ENCODE measurements at regions not wholly inside any gene's neighbourhood (a gene's known extent, or its start where the extent isn't known, plus 50 kb on each side); places are given as distances from the start of the nearest gene placed in this dataset.

GRCh38 chr2:219957820-219958219, 330.4 kb downstream of the SLC4A3 start:
- H3K4me3 ChIP-seq (ENCODE audit: low read depth, low read length, poor library complexity, severe bottlenecking) = no peak overlapping the region
- no peak overlapping the region for H2AFZ ChIP-seq (ENCODE audit: low read length)
- H3K4me1 ChIP-seq (ENCODE audit: insufficient read depth, low read length, severe bottlenecking) = no peaks in the 10 kb centered on the region
- H3K79me2 ChIP-seq (ENCODE audit: insufficient read depth, low read length) = no peaks in the 10 kb centered on the region
- no peaks in the 10 kb centered on the region for H4K20me1 ChIP-seq (ENCODE audit: insufficient read depth, low read length)
- no peak overlapping the region for H3K27ac ChIP-seq (ENCODE audit: low read depth, low read length, poor library complexity, severe bottlenecking)
- TF ChIP-seq EZH2 (IDR thresholded peaks at IDR 0.05; ENCODE audit: borderline replicate concordance, low read length) = no peak
- no peaks in the 10 kb centered on the region for H3K9me3 ChIP-seq (ENCODE audit: low read length)
- H3K9me2 ChIP-seq (ENCODE audit: low read depth, low read length) = no peaks in the 10 kb centered on the region
- H3K9ac ChIP-seq (ENCODE audit: low read length) = no peak overlapping the region
- no peaks in the 10 kb centered on the region for H3F3A ChIP-seq (ENCODE audit: insufficient read depth, low read length)
- no peak overlapping the region for H3K4me2 ChIP-seq (ENCODE audit: low read length)
- H3K27me3 ChIP-seq (ENCODE audit: insufficient read depth, low read length) = no peaks in the 10 kb centered on the region
- H3K36me3 ChIP-seq (ENCODE audit: insufficient read depth, low read length) = no peaks in the 10 kb centered on the region

GRCh38 chr2:219958941-219959340, 331.5 kb downstream of the SLC4A3 start:
- no peaks in the 10 kb centered on the region for H3K27me3 ChIP-seq (ENCODE audit: insufficient read depth, low read length)
- H2AFZ ChIP-seq (ENCODE audit: low read length) = no peak overlapping the region
- no peaks in the 10 kb centered on the region for H3K9me2 ChIP-seq (ENCODE audit: low read depth, low read length)
- no peaks in the 10 kb centered on the region for H3K4me1 ChIP-seq (ENCODE audit: insufficient read depth, low read length, severe bottlenecking)
- H3K4me3 ChIP-seq (ENCODE audit: low read depth, low read length, poor library complexity, severe bottlenecking) = no peak overlapping the region
- H3K4me2 ChIP-seq (ENCODE audit: low read length) = no peak overlapping the region
- TF ChIP-seq EZH2 (IDR thresholded peaks at IDR 0.05; ENCODE audit: borderline replicate concordance, low read length) (no peak), CTCF (IDR thresholded peaks at IDR 0.05; ENCODE audit: low read length) (no peak)
- no peaks in the 10 kb centered on the region for H3F3A ChIP-seq (ENCODE audit: insufficient read depth, low read length)
- no peak overlapping the region for H3K27ac ChIP-seq (ENCODE audit: low read depth, low read length, poor library complexity, severe bottlenecking)
- H3K9me3 ChIP-seq (ENCODE audit: low read length) = no peaks in the 10 kb centered on the region
- no peaks in the 10 kb centered on the region for H3K79me2 ChIP-seq (ENCODE audit: insufficient read depth, low read length)
- H4K20me1 ChIP-seq (ENCODE audit: insufficient read depth, low read length) = no peaks in the 10 kb centered on the region
- H3K9ac ChIP-seq (ENCODE audit: low read length) = no peak overlapping the region
- H3K36me3 ChIP-seq (ENCODE audit: insufficient read depth, low read length) = no peaks in the 10 kb centered on the region

GRCh38 chr2:219959471-219959870, 332.0 kb downstream of the SLC4A3 start:
- TF ChIP-seq CTCF (IDR thresholded peaks at IDR 0.05; ENCODE audit: low read length) (no peak), EZH2 (IDR thresholded peaks at IDR 0.05; ENCODE audit: borderline replicate concordance, low read length) (no peak)
- no peaks in the 10 kb centered on the region for H3K79me2 ChIP-seq (ENCODE audit: insufficient read depth, low read length)
- no peaks in the 10 kb centered on the region for H4K20me1 ChIP-seq (ENCODE audit: insufficient read depth, low read length)
- H3K27me3 ChIP-seq (ENCODE audit: insufficient read depth, low read length) = no peaks in the 10 kb centered on the region
- H3K4me2 ChIP-seq (ENCODE audit: low read length) = no peak overlapping the region
- no peaks in the 10 kb centered on the region for H3K4me1 ChIP-seq (ENCODE audit: insufficient read depth, low read length, severe bottlenecking)
- H3K9ac ChIP-seq (ENCODE audit: low read length) = no peak overlapping the region
- no peaks in the 10 kb centered on the region for H3F3A ChIP-seq (ENCODE audit: insufficient read depth, low read length)
- H3K9me3 ChIP-seq (ENCODE audit: low read length) = no peaks in the 10 kb centered on the region
- H3K36me3 ChIP-seq (ENCODE audit: insufficient read depth, low read length) = no peaks in the 10 kb centered on the region
- no peak overlapping the region for H3K27ac ChIP-seq (ENCODE audit: low read depth, low read length, poor library complexity, severe bottlenecking)
- no peaks in the 10 kb centered on the region for H3K9me2 ChIP-seq (ENCODE audit: low read depth, low read length)
- no peak overlapping the region for H3K4me3 ChIP-seq (ENCODE audit: low read depth, low read length, poor library complexity, severe bottlenecking)
- no peak overlapping the region for H2AFZ ChIP-seq (ENCODE audit: low read length)

GRCh38 chr2:219961947-219962498, 334.6 kb downstream of the SLC4A3 start:
- Histone ChIP-seq H3K4me3 (ENCODE audit: low read depth, low read length, poor library complexity, severe bottlenecking) (no peak overlapping the region), H3K27me3 (ENCODE audit: insufficient read depth, low read length) (no peaks in the 10 kb centered on the region), H3K79me2 (ENCODE audit: insufficient read depth, low read length) (no peaks in the 10 kb centered on the region), H4K20me1 (ENCODE audit: insufficient read depth, low read length) (no peaks in the 10 kb centered on the region), H2AFZ (ENCODE audit: low read length) (no peak overlapping the region), H3K4me2 (ENCODE audit: low read length) (no peak overlapping the region), H3K9ac (ENCODE audit: low read length) (no peak overlapping the region), H3K9me2 (ENCODE audit: low read depth, low read length) (no peaks in the 10 kb centered on the region), H3K4me1 (ENCODE audit: insufficient read depth, low read length, severe bottlenecking) (no peaks in the 10 kb centered on the region), H3K9me3 (ENCODE audit: low read length) (no peaks in the 10 kb centered on the region), H3K27ac (ENCODE audit: low read depth, low read length, poor library complexity, severe bottlenecking) (no peak overlapping the region), H3F3A (ENCODE audit: insufficient read depth, low read length) (no peaks in the 10 kb centered on the region), H3K36me3 (ENCODE audit: insufficient read depth, low read length) (no peaks in the 10 kb centered on the region)
- no peak for TF ChIP-seq CTCF (IDR thresholded peaks at IDR 0.05; ENCODE audit: low read length)
- no peak for TF ChIP-seq EZH2 (IDR thresholded peaks at IDR 0.05; ENCODE audit: borderline replicate concordance, low read length)

Measured in OCI-LY1 (cell line).